Stimulated activated CD4-positive, alpha-beta T cell treated with anti-CD3 and anti-CD28 coated beads, Interleukin-4, amount 100 ng/mL, for 48 hours (primary cell): ENCODE measurements at regions not wholly inside any gene's neighbourhood (a gene's known extent, or its start where the extent isn't known, plus 50 kb on each side); places are given as distances from the start of the nearest gene placed in this dataset.

Source experiments
- DNase-seq, 2 donors: peaks; one replicate each; pipeline ENCODE4 v3.0.0-alpha.2; 2020; ENCODE audit warnings: low read depth in 2 of 2

DNA sequence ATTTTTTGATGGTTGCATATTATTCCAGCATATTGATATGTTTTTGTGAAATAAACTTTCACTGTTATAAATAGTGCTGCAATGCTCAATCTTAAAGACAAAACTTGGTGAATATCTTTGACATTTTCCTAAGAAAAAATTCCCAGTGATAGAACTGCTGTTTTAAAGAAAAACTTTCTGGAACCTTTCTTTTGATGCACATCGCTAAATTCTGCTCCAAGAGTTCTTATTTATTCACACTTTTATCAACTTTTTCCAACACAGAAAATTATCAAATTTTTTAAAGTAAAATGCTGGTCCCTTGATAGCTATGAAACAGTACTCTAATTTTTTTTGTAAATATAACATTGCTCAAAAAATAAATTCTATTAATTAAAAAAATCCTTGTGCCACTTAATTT, 196.6 kb downstream of the HS3ST3A1 start:
- DNase-seq: no peak

DNA sequence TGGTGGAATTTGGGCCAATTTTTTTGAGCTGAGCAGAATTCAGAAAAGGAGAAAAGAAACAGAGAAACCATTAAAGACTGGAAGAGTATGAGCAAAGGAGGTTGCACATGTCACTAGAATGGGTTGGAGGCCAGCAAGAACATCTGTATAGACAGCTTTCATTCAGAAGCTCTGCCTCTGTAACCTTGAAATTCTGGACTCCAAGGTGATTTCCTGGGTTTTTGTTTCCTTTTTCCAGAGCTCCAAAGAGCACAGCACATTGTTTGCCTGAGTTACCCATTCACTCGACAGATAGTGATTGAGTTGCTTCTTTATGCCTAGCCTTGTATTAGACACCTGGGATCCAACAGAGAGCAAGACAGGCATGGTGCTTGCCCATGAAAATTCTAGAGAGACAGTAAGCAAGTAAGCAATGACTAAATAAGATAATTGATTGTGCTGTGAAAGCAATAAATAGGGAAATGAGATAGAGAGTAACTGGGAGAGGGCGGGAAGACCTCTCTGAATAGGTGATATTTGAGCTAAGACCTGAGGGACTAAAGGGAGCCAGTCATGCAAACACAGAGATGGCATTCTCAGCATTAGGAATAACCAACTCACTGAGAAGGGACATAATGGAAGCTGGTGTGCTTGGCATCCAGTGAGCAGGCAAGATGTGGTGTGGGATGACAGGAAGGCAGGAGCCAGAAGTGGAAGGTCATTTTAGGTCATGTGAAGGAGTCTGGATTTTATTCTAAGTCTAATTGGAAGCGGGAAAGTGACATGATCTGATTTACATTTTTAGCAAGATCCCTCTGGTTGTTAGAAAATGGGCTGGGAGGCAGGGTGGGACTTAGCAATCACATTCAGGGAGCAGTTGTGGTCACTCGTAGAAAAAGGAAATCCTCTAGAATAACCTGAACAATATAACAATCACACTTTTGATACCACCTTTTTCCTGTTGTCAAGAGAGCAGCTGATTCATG, 197.5 kb downstream of the HS3ST3A1 start:
- no peak for DNase-seq

DNA sequence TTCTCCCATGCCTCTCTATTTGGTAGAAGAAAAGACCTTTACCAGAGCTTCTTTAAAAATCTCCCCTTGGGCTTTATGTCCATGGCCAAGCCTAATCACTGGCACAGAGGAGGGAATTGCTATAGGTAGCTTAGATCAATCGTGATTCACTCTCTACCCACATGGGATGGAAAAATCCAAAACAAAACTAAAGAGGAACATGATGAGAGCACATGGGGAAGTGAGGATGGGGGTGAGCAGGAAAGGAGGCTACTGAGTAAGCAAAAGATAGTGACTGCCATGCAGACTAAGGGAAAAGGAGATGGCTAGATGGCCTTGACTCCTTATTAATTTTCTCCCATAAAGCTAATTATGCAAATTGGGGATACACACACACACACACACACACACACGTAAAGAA, 201.2 kb downstream of the HS3ST3A1 start:
- no peak for DNase-seq

DNA sequence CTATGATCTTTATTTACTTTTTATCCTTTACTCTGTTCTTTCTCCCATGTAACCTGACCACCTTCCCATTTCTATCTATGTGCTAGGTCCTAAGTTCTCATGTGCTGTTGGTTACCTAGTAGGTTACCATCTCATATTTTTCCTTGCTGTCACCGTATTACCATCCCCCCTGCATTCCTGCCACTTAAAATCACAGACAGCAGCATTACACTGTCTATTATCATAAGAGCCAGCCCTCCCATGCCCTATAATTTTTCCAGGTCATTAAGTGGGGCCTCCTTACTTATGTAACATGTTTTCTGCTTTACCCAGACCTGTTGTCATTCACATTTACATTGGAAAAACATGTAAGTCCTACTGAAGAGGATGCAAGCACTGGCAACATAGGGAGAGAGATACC, 202.9 kb downstream of the HS3ST3A1 start:
- DNase-seq: no peak

DNA sequence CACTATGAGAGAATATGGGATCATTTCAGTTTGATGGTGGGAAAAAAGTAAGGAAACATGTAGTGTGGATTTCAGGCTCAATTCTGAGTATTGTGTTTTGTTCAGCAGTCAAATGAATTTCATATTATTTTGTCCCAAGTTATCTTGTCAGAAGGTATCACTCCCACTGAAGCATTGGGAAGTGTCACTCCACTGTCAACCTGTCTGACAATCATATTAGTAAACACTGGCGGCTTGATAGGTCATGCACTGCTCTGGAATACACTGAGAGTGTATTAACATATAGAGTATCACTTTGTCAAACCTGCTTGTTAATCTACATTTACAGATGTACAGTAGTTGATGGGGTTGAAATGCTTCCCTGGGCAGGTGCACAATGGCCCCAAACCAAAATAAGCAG, 203.6 kb downstream of the HS3ST3A1 start:
- DNase-seq: no peak

DNA sequence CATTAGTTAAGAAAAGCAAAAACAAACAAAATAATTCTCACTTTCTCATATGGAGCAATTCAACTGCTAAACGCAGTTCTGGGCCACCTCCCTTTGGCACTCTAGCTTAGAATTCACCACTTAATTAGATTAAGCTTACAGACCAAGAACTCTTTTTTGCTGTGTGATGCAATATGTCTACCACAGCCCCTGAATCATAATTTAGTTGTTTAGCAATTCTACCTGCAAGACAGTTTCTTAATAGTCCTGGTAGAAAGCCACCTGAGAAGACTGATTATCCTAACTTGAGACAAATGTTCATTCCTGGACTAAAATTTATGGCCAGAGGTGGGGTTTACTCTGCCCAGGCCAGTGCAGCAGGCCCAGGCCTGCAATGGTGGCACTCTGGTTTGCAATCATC, 205.9 kb downstream of the HS3ST3A1 start:
- DNase-seq: no peak

DNA sequence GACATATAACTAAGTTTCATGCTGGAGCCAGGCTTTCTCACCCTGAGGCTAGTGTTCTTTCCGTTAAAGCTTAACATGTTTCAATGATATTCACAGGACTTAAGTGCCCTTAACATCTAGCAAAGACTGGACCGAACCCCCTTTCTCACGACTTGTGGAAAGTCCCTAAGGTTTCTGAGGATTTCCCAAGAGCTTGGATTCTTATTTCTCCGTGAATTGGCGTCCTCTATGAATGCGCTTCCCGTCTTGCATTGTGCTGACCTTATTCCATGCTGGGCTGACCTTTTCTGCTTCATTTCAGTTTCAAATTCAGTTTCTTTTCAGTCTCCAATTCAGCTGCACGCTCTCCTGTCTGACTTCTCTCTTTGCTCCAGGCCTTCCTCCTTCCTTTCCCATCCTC, 206.4 kb downstream of the HS3ST3A1 start:
- no peak for DNase-seq

DNA sequence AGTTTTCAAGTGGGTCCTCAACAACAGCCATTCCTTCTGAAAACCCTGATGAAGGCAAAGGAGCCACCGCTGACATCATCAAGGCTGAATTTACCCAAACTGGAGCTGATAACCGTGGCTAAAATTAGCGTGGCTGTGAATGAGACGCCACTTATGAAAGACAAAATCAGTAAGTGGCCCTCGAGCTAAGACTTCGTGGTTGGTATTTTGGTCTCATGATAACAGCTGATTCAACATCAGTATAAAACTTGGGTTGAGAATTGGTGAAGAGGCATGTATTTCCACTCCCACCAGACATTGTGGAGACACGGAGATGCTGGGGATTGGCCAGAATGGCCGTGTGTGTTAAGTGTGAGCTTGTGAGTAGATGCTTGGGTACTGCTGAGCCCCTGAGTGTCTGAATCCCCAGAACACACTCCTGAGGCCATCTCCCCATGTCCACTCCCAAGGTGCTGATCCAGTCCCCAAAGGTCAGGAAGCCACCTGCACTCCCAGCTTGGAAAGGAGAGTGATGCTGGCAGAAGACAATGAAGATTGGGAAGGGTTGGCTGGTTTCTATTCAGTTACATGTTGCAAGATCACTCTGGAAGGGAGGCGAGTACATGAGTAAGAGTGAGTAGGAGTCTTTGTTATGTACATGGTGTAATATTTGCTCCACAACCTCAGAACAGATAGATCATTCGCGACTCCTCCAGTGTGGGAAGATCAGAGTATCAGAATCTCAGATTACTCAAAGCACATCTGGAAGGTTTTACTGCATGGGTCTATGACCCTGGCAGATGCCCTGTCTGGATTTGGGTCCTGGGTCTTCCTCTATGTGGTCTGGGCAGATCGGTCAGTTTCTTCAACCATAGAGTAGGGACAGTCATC, 207.7 kb downstream of the HS3ST3A1 start:
- DNase-seq: no peak

DNA sequence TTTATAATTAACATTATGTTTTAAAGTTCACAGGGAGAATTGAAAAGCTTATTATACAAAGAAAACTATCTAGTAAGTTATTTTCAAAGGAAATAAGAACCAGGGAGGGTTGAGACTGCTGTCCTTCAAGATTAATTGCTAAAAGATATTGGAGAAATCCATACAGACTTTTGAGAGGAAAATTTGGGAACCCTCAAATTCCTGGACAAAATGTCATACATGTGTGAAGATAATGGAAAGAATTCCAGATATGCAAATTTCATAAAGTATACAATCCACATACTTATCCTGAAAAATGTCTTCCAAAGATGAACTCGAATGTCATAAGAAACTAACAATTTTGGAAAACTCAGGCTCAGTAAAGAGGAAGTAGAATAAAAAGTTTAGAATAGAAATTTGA, 213.8 kb downstream of the HS3ST3A1 start:
- no peak for DNase-seq

DNA sequence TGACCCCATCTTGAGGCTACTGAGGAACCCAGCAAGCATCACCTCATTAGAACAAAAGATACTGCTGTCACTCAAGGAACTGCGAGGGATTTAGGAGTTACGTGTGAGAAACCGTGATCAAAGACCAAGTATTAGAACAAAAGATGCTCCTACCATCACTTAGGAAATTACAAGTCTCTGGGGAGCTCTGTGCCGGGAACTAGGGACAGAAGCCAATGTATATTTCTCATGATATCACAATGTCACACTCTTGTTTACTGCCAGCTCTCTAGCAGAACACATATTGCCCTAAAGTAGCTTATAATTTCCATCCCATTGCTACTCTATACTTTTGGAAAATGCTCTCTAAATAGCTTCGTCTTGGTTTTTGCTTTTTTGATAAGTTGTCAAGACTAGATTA, 214.5 kb downstream of the HS3ST3A1 start:
- no peak for DNase-seq

DNA sequence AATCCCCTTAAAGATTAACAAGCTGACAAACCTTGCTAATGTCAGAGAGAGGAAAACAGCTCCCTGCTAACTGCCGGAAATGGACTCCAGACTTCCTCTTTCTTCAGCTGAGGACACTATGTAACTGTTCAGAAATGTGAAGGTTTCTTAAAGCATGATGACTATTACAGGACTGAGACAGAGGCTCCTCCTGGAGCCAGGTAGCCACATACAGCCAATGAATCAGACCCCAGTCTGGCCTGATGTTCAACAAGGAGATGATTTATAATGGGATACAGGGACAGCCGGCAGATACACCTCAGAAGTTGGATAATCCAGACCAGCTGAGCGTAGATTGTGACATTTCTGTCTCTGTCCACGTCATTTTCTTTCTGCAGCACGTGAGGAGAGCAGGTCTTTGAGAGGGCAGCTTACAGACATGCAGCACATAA, 216.2 kb downstream of the HS3ST3A1 start:
- no peak for DNase-seq

DNA sequence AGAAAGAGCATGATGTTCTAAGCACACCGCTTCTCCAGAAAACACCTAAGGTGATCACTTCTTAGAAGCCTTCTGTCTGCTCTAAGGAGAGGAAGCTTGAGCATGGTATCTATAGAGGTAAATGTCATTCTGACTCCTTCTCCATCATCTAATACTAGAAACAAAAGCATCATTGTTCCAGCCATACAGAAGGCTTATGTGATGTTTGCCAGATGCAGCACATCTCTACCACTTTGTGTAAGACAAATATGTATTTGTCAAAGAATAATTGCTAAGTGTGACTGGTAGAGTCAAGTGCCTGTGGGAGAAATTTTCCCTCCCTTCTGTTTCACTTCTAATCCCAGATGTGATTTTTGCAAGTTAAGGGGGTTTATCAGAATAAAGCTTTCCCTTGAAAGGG, 217.1 kb downstream of the HS3ST3A1 start:
- no peak for DNase-seq

DNA sequence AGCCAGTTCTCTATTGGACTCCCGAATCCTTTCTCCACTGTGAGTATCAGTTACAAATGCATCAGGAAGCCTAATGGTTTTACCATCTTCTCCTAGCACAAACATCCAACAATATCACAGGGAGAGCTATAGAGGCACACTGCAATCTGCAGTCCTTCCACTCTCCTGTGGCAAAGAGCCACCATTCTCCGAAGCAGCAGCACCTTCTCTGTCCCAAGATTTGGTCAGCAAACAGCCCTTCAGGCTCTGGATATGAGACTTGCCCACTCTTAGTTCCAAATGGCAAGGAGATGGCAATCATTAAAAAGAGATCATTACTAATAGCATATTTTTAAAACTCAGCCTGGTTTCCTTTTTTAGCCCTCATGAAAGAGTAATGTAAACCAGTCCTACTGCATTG, 223.4 kb downstream of the HS3ST3A1 start:
- no peak for DNase-seq

DNA sequence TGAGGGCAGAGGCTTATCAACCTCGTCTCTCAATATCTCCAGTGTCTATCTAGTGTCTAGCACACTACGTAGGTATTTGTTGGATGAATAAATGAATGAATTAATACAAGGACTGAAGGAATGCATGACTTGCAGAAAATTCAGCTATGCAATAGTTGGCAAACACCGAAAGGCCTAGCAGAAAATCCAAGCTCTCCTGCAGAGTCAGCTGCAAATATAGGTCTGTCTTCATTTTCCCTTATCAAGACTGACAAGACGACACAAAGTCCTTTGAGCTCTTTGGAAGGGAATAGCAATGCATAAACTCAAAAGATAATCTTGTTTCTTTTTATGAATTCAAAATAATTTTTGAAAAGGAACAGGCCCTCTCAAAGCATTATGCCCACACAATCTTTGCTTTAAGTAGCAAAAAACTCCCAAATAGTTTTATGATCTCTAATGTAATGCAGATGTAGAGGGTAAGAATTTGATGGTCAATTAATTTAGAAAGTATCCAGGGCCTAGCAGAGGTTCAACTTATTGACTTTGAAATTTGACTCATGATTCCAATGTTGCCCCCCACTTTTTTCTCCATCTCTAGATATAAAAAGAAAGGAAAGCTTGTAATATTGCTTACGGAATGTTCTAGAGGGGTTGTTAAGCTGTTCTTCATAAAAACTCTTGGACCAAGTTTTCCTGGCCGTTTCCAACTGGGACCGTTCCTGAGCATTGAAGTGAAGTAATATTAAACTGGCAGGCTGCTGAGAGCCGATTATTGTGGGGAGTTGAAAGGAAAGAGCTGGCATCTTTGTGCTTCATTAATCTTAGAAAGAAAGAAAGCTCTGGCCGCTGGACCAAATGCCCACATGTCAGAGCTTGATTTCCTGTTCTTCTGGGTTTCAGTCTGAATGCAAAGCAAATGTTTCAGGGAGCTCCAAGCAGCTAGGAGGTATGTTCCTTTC, 227.3 kb downstream of the HS3ST3A1 start:
- no peak for DNase-seq

DNA sequence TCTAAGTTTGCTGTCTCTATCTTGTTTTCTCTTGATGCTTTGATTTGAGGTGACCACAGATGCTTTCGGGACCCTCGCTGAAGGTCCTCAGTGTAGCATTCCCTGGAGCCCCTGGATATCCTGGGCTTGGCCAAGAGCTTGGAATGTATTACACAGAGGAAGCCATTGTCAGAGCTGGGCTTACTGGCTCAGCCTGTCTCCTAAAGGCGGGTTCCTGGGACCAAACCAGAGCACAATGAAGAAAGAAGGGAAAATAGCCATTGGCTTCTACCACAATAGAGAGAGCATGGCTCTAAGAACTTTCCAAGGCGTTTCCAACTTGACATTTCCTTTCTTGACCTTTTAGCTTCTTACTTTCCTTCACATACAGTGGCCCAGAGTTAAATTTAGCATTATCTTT, 229.3 kb downstream of the HS3ST3A1 start:
- no peak for DNase-seq

DNA sequence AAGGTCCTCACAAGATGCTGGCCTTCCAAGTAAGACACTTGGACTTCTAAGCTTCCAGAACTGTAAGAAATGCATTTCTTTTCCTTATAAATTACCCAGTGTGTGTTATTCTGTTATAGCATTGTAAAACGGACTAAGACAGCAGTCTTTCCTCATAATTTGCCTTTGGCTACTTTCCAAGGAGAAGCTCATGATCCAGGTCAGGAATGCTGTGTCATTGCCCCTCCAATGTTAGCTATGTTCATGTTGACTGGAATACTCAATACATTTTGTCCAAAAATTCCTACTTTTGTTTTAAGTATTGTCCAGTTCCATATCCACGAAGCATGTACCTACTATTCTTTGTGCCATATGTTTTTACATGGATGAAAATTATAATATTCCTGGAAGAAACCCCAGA, 234.6 kb downstream of the HS3ST3A1 start:
- DNase-seq: no peak

DNA sequence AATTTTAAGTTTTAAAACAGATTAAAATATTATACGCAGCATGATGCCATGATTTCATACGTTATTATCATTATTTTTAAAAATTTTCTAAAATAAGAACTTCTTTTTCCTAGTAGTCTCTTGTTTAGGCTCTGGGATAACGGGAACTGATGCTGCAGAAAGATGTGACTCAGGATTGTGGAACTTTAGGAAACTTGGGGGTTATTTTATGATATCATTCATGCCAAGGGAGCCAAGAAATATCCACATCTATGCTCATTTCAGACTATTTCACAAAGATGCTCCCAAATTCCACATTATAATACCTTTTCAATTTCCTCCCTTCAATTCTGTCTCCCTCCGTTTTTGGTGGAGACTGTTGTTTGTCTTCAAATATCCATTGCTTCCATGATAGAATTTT, 236.4 kb downstream of the HS3ST3A1 start:
- no peak for DNase-seq

DNA sequence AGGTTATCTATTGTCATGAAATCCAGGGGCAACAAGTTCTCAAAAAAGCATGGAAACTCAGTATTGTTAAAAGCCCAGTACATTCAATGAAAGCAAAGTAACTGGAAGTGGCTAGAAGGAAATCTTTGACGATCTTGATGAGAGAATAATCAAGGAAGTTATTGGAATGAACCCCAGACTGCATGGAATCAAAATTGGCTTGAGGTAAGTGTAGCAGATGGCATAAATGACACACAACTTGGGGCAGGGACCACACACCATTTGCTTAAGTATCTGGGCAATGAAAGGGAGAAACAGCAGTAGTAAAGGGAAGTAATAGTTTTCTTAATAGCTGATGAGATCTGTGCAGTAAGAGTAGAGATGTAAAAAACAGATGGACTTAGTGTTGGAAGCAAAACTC, 238.0 kb downstream of the HS3ST3A1 start:
- DNase-seq: no peak

DNA sequence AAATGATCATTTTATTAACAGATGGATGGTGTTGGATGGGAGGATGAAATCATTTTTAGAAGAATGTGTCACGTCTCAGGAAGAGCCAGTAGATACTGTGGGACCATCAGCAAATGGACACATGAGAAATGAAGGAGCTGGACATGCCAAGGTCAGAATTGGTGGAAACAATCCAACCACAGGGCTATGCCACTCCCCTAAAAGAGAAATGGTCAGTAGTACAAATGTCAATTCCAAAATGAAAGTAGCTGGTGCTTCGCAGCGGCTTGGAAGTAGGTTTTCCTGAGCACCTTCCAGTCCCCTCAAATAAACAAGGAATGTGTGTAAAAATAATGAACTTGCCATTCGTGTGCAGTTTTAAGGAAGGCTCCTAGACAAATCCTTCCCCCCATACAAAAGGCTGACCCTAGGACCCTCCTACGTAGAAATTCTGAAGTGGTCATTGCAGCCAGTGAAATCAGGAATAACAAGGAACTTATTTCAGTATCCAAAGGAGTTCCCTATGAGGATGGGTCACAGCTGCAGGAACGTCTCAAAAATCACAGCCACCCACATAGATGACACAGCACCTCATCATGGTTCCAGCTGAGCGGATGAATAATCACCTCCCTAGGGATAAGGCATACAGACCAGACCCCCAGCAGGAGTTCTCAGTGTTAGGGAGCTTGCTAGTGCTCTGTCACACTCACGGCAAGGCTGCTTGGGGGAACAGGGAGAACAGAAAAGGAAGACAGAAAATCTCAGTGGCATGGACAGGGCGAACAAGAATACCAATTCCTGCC, 239.2 kb downstream of the HS3ST3A1 start:
- DNase-seq: no peak

DNA sequence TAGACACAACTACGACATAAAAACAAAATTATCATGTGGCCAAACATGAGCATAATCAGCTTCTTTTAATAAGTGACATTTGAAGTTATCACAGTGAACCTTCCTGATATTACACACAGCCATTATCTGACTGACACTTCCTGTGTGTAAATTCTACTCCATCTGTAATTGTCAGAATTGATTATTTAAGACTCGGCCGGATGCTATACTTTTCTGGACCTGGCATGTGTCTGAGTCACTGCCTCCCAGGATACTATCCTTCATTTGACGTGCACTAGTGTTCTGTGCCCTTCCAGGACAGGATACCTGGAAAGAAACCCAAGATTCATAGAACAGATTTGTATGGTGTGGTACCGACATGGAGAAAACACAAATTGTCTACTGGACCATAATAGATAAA, 242.0 kb downstream of the HS3ST3A1 start:
- no peak for DNase-seq

DNA sequence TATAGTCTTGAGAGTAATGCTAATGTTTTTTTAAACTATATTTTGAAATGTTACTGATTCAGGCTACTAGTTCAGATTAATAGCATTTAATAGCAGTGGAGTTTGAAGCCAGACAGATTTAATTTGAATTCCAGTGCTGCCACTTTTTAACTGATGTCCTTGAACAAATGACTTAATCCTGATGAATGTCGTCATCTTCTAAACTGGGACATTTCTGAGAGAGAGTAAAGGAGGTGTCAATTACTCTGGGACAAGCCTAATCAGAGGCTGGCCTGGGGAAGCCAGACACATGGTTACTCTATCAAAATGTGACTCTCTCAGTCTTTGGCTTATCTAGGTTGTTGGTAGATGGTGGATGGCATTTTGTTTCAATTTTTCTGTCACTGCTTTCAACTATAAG, 246.7 kb downstream of the HS3ST3A1 start:
- no peak for DNase-seq
